HG02588 (cell line): ENCODE measurements at regions not wholly inside any gene's neighbourhood (a gene's known extent, or its start where the extent isn't known, plus 50 kb on each side); places are given as distances from the start of the nearest gene placed in this dataset.
"Not testable (repeated sequence)": the region's sequence is repeated elsewhere in the genome, so short reads cannot be mapped to it uniquely, and the experiment has no call there.

Source experiments
- ATAC-seq: cut with Tn5 transposase; IDR thresholded peaks from one replicate; pipeline ENCODE4 v1.9.1; 2021; ENCODE audit warnings: mild to moderate bottlenecking, moderate library complexity; ENCODE audit not compliant: unreplicated experiment

- ATAC-seq = no peak
Measured at GRCh38 chr11:116353589-116353988, 419.2 kb downstream of the BUD13 start.

- no peak for ATAC-seq
Measured at GRCh38 chr11:116352881-116353280, 419.9 kb downstream of the BUD13 start.

- no peak for ATAC-seq
Measured at GRCh38 chr11:116348226-116348625, 424.6 kb downstream of the BUD13 start.

GRCh38 chr11:116345575-116345974 is 427.2 kb downstream of the BUD13 start:
- no peak for ATAC-seq

GRCh38 chr11:116344601-116345000 is 428.2 kb downstream of the BUD13 start:
- ATAC-seq = no peak

GRCh38 chr11:116343270-116343669 is 429.5 kb downstream of the BUD13 start:
- no peak for ATAC-seq

- ATAC-seq = no peak
Measured at GRCh38 chr11:116342148-116342547, 430.6 kb downstream of the BUD13 start.

GRCh38 chr11:116339306-116340098 is 433.3 kb downstream of the BUD13 start:
- no peak for ATAC-seq

- ATAC-seq = not testable (repeated sequence)
Measured at GRCh38 chr11:116338500-116338899, 434.3 kb downstream of the BUD13 start.

- no peak for ATAC-seq
Measured at GRCh38 chr11:116336540-116336939, 436.2 kb downstream of the BUD13 start.

- ATAC-seq = no peak
Measured at GRCh38 chr11:116335891-116336290, 436.9 kb downstream of the BUD13 start.

GRCh38 chr11:116335078-116335477 is 437.7 kb downstream of the BUD13 start:
- no peak for ATAC-seq

- no peak for ATAC-seq
Measured at GRCh38 chr11:116334596-116334995, 438.2 kb downstream of the BUD13 start.

GRCh38 chr11:116333001-116333535 is 439.7 kb downstream of the BUD13 start:
- ATAC-seq = no peak

GRCh38 chr11:116332391-116332790 is 440.4 kb downstream of the BUD13 start:
- no peak for ATAC-seq

GRCh38 chr11:116331381-116331780 is 441.4 kb downstream of the BUD13 start:
- no peak for ATAC-seq

GRCh38 chr11:116330439-116331185 is 442.2 kb downstream of the BUD13 start:
- ATAC-seq = no peak

GRCh38 chr11:116329354-116330090 is 443.3 kb downstream of the BUD13 start:
- no peak for ATAC-seq

GRCh38 chr11:116328851-116329250 is 443.9 kb downstream of the BUD13 start:
- no peak for ATAC-seq

- no peak for ATAC-seq
Measured at GRCh38 chr11:116328391-116328790, 444.4 kb downstream of the BUD13 start.

GRCh38 chr11:116326146-116326545 is 446.6 kb downstream of the BUD13 start:
- no peak for ATAC-seq
